Mesothelial cell of epicardium (in vitro differentiated cells): ENCODE measurements at regions not wholly inside any gene's neighbourhood (a gene's known extent, or its start where the extent isn't known, plus 50 kb on each side); places are given as distances from the start of the nearest gene placed in this dataset.

Source experiments
- DNase-seq, 2 experiments: peaks; one replicate each; pipeline ENCODE4 v3.0.0; 2021; ENCODE audit warnings: low spot score in 2 of 2; ENCODE audit not compliant: unreplicated experiment in 2 of 2
- H3K27ac Mint-ChIP-seq: 2 replicates; pipeline ENCODE4 v1.8.0; 2021; ENCODE audit warnings: mixed read lengths
- H3K27me3 Mint-ChIP-seq: 2 replicates; pipeline ENCODE4 v1.8.0; 2021; ENCODE audit warnings: low read depth, mixed read lengths
- H3K36me3 Mint-ChIP-seq: 2 replicates; pipeline ENCODE4 v1.8.0; 2021; ENCODE audit warnings: mixed read lengths
- H3K4me1 Mint-ChIP-seq: 2 replicates; pipeline ENCODE4 v1.8.0; 2021; ENCODE audit warnings: mixed read lengths
- H3K4me3 Mint-ChIP-seq: 2 replicates; pipeline ENCODE4 v1.8.0; 2021; ENCODE audit warnings: mild to moderate bottlenecking, moderate library complexity, mixed read lengths
- H3K9me3 Mint-ChIP-seq: 2 replicates; pipeline ENCODE4 v1.8.0; 2021; ENCODE audit warnings: mixed read lengths
- CTCF ChIP-seq: fragments of 200-600 bp; sonication (generic); IDR thresholded peaks from one replicate; pipeline ENCODE4 v1.5.0; 2021; ENCODE audit warnings: antibody characterized with exemption; ENCODE audit not compliant: unreplicated experiment

GRCh38 chrX:9352243-9352642 is 112.6 kb upstream of the TBL1X start:
- no peak for TF ChIP-seq CTCF
- Mint-ChIP-seq H3K4me1 (peaks cover 17% of the 10 kb centered on the region), H3K36me3 (no peaks in the 10 kb centered on the region), H3K9me3 (peaks cover 15% of the 10 kb centered on the region), H3K4me3 (no peak overlapping the region), H3K27ac (no peak overlapping the region), H3K27me3 (no peaks in the 10 kb centered on the region)
- DNase-seq = no peak

GRCh38 chrX:9352694-9353411 is 112.0 kb upstream of the TBL1X start:
- DNase-seq = no peak
- Mint-ChIP-seq H3K4me3 (no peak overlapping the region), H3K27me3 (no peaks in the 10 kb centered on the region), H3K4me1 (peaks cover 17% of the 10 kb centered on the region), H3K27ac (no peak overlapping the region), H3K36me3 (no peaks in the 10 kb centered on the region), H3K9me3 (peaks cover 15% of the 10 kb centered on the region)
- no peak for TF ChIP-seq CTCF

GRCh38 chrX:9354918-9355317 is 109.9 kb upstream of the TBL1X start:
- Mint-ChIP-seq H3K27ac (no peak overlapping the region), H3K4me3 (no peak overlapping the region)
- TF ChIP-seq CTCF = no peak

GRCh38 chrX:9355739-9356138 is 109.1 kb upstream of the TBL1X start:
- no peak for TF ChIP-seq CTCF
- Mint-ChIP-seq H3K9me3 (peaks cover 11% of the 10 kb centered on the region), H3K27ac (no peak overlapping the region), H3K27me3 (no peaks in the 10 kb centered on the region), H3K4me3 (no peak overlapping the region), H3K36me3 (no peaks in the 10 kb centered on the region), H3K4me1 (peaks cover 15% of the 10 kb centered on the region)
- DNase-seq = no peak

More at GRCh38 chrX:9354918-9355317, 109.9 kb upstream of the TBL1X start:
- Mint-ChIP-seq H3K9me3 (peaks cover 11% of the 10 kb centered on the region), H3K27me3 (no peaks in the 10 kb centered on the region), H3K4me1 (peaks cover 15% of the 10 kb centered on the region), H3K36me3 (no peaks in the 10 kb centered on the region)
- no peak for DNase-seq

- no peaks in the 10 kb centered on the region for H3K27me3 Mint-ChIP-seq
- H3K36me3 Mint-ChIP-seq = no peaks in the 10 kb centered on the region
- peaks cover 12% of the 10 kb centered on the region for H3K4me1 Mint-ChIP-seq
- no peak for DNase-seq
- H3K4me3 Mint-ChIP-seq = no peak overlapping the region
- H3K27ac Mint-ChIP-seq = no peak overlapping the region
- no peak for TF ChIP-seq CTCF
- H3K9me3 Mint-ChIP-seq = peaks cover 16% of the 10 kb centered on the region
Measured at GRCh38 chrX:9356846-9357245, 108.0 kb upstream of the TBL1X start.
